Pons (tissue), 1 donor: ENCODE measurements at regions not wholly inside any gene's neighbourhood (a gene's known extent, or its start where the extent isn't known, plus 50 kb on each side); places are given as distances from the start of the nearest gene placed in this dataset.
"Not testable (repeated sequence)": the region's sequence is repeated elsewhere in the genome, so short reads cannot be mapped to it uniquely, and the experiment has no call there.

ENCODE experiments used
- DNase-seq: peaks from one replicate; pipeline ENCODE4 v3.0.0-alpha.2; 2016; ENCODE audit warnings: low spot score

DNA sequence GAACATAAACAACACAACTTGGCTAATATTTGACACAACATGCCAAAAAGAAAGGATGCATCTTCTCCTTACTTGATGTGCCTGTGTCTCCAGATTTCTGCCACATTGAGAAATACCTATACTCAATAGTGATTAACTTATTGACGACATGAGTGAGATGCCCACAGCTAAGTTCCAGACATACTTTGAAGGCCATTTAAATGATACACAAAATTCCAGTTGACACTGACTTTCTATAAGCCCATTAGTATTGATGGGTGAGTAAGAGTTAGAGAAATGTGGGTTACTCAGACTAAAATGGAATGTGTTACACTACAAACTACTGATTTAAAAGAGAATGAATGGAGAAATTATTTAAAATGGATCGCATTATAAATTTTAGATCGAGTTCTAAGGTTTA lies 838.2 kb upstream of the MGAT4C start:
- DNase-seq = no peak

DNA sequence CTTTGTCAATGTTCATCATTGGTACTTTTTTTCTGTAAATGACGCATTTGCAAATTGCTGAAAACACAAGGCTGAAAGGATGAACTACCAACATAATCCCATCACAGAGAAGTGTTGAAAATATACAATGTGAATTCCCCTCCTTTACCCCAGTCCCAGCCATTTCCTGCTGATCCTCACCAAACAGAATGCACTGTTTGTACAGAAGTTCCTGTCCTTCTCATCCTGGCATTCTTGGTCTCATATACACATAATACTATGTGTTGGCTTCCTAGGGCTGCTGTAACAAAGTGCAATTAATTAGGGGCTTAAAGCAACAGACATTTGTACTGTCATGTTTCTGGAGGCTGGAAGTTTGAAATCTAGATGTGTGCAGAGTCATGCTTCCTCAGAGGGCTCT lies 836.2 kb upstream of the MGAT4C start:
- no peak for DNase-seq

DNA sequence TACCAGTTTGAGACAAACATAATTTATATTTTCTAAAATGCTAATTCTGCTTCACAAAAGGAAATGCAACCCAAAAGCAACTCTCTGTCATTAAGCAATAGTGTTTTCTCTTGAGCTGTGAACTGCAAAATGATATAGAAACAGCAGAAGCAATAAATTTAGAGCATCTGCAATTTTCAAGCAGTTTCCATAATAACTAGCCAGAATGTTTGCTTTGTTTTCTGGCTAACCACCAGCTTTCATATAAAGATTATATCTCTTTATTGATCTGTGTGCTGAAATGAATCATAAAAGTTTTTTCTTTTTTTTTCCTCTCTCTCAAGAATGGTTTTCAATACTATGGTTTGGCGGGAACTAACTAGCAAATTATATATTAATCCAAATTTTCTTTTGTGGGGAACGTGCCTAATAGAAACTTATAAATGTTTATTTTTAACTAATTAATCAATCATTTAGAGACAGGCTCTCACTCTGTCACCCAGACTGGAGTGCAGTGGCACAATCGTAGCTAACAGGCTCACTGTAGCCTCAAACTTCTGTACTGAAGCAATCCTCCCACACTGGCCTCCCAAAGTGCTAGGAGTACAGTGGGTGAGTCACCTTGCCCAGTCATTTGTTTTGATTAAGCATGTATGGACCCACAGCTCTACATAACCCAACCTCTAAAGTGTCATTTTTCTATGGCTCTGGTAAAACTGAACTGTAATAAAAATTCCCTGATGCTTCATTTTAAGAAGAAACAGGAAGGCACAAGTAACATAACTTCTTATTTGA lies 830.1 kb upstream of the MGAT4C start:
- DNase-seq = no peak

DNA sequence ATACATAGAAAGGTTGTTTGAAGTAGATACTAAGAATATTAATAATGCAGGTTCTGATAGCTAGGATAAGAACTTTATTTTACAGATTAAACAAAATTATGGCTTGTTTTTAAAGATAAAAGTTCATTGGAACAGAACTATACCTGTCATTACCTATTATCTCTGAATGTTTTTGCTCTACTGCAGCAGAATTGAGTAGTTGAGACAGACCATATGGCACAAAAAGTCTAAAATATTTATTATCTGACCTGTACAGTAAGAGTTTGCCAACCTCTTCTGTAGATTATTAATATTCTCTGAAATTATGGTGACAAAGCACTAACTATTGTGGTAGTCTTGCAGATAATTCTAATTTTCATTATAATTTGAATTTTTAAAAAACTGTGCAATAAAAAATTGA lies 829.1 kb upstream of the MGAT4C start:
- DNase-seq = peak; percentile 5

DNA sequence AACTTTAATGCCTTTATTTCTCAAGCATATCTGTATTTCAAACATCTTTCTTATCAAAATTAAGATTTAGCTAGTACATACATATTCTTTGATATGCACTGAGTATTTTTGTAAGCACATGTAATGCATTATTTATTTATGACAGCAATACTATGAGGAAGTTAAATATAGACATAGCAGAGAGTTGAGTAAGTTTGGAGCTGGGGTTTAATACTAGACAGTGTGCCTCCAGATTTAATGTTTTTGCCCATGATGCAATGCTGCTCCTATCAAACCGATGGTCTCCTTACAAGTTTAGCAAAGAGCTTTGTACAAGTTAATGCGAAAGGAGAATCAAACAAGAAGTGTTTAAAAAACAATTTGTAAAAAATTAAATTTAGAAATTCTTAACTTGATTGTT lies 826.6 kb upstream of the MGAT4C start:
- no peak for DNase-seq

DNA sequence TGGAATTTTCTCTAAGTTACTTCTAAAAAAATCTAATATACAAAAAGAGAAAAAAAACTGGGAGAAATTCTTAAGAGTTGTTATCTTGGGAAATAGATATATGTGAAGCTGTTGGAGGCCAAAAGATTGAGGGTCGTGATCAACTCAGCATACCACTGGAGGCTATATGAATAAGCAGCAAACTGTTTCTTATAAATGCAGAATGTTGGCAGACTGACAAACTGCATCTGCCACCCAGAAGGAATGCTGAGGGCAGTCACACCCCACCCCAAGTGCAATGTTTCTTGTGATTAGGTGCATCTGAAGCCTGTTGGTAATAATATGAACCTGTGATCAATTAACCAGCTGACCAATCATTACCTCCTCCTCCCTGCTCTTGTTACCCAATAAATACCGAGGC lies 818.6 kb upstream of the MGAT4C start:
- no peak for DNase-seq

DNA sequence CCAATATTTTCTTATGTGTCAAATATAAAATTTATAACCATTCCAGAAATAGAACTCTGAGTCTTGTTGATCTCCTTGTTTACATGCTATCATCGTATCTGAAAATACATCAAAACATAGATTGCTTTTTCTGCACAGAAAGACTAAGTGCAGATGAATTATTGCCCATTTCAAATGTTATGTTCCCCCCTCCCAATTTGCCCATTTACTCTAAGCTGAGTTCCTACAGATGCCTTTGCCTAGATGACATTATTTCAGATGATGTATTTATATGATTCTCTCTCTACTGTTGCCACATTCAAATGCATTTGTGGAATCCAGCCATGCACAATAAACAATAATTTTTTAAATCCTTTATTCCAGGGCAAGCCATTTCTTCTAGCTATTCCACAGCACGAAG lies 810.1 kb upstream of the MGAT4C start:
- no peak for DNase-seq

DNA sequence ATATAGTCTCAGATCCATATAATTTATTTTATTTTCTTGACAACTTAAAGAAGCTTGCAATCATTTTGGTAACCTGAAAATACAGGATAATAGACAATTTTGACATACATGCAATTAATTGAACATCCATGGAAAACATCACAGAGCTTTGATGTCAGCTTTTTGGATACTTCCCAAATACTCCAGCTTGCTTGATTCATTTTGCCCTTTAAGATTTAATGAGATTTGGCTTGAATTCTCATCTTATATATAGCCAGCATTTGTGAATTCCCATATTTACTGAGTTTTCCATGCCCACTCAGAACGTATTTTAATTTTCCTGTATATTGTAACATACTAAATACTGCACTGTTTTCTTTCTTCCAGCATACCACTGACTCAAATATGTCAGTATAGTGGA lies 803.0 kb upstream of the MGAT4C start:
- no peak for DNase-seq

DNA sequence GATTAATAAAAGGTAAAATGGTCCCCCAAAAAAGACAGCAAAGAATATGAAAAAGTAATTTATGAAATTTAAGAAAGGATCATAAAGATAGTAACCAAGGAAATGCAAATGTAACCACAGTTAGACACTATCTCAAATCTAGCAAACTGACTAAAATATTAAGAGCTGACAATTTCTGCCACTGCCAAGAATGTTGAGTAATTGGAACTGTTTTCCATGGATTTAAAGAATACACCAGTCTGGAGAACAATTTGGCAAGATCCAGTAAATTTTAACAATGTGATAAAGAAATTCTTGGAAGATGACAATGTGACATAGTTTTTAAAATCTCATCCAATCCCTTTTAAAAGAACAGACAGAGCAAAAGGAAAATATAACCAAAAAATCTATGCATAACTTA lies 798.0 kb upstream of the MGAT4C start:
- DNase-seq = no peak

DNA sequence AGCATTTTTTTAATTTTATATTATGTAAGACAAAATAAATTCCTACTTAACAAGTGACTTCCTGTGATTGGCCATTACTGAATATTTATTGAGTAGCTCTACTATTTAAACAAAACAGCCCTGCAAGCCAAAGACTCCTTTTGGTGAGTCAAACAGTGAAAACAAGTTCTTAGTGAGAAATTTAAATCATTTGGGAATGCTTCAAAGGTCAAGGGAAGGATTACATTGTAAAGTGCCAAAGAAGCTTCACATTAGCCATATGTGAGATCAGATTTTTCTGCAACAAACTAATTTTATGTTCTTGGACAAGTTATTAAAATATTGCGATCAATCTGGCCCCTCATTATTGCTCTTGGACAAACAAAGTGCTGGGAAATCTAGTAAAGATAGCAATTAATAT lies 795.4 kb upstream of the MGAT4C start:
- peak; percentile 2 for DNase-seq

DNA sequence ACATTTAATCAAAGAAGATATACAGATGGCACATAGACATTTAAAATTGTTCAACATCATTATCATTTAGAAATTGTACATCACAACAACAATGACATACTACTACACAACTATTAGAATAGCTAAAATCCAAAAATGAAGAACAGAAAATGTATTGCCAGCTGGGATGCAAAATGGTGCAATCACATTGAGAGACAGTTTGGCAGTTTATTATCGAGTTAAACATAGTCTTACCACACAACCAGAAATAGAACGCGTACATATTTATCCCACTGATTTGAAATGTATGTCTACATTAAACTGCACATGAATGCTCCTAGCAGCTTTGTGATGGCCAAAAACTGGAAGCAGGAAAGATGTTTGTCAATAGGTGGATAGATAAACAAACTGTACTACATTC lies 791.5 kb upstream of the MGAT4C start:
- no peak for DNase-seq

DNA sequence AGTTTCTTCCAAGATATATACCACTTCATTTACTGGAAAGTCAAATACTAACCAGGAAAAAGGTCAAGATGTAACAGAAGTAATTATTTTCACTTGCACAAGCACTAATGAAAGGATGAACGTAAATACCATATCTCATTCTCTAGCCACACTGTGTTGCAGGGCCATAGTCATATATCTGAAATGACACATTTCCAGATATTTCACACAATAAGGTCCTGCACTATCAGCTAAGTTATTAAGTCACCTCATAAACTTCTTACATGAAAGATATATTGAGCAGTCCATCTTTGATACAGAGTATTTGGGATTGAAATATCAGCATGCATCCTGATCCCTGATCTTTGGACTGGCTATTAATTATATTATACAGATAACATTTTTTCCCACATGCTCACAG lies 783.3 kb upstream of the MGAT4C start:
- DNase-seq = no peak

DNA sequence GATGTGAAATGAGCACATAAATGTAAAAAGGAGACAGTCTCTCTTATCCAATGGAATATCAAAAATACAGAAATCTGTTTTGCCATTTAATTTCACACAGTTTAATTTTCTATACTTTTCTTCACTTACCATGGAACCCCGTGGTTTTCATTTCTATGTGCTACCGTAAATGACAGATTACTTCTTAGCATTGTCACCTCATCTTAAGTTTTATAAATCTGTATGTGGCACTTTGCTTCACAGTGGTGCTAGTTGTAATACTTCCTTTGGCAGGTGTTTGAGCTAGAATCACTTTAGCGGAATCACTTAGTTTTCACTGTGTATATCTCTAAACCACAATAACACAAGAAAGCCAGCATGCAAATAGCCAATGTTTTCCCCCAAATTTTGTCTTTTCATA lies 781.9 kb upstream of the MGAT4C start:
- no peak for DNase-seq

DNA sequence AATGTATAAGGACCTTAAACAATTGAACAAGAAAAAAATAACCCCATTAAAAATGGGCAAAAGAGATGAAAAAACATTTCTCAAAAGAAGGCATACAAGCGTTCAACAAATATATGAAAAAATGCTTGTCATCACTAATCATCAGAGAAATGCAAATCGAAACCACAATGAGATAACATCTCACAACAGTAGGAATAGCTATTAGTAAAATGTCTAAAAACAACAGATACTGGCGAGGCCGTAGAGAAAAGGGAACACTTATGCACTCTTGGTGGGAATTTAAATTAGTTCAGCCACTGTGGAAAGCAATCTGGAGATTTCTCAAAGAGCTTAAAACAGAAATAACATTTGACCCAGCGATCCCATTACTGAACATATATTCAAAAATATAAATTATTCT lies 769.8 kb upstream of the MGAT4C start:
- DNase-seq = no peak

DNA sequence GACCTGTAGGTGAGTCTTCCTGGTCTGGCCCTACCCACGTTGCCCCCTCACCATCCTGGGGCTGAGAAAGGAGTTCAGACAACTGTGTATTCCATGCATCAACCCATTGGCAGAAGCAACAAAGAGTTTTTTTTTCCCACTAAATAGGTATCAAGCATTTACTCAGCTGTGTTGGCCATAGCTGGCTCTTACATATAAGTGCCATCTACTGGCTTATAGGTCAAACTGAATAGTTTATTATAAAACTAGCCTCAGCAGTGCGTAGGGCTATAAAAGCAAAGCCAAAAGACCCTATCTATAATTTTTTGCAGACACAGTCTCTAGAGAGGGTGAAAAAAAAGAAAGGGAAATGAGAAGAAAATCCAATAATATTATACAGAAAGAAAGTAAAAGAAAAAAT lies 765.2 kb upstream of the MGAT4C start:
- DNase-seq = no peak

DNA sequence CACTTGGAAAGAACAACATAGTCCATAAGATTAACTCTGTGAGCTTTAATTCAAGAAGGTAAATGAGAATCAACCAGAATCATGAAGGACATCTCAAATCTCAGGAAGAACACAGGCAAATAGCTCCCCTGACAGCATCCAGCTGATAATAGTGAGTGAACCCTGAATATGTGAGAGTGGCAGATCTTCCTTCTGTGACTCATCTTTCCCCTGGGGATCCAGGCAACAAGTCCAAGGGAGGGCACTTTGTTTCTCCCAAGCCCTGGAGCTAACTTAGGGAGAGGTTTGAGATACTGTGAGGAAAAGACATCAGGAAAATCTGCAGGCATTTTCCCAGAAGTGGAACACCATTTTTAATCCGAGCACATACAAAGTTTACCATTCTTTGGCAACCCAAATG lies 763.9 kb upstream of the MGAT4C start:
- no peak for DNase-seq

DNA sequence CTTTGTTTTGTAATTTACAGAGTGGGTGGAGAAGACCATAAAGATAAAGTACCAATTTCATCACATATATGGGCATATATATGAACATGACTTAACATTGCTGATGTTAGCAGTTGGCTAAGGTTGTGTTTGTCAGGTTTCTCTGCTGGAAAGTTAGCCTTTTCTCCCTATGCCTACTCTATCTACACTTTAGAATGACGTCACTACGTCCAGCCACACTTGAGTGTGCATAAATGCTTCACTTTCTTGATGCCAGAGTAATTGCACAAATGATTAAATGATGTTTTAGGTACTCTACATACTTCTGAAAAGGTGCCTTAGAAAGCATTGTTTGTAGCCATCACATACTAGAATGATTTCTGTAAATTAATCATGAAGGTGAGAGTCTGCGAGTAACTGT lies 759.2 kb upstream of the MGAT4C start:
- no peak for DNase-seq

DNA sequence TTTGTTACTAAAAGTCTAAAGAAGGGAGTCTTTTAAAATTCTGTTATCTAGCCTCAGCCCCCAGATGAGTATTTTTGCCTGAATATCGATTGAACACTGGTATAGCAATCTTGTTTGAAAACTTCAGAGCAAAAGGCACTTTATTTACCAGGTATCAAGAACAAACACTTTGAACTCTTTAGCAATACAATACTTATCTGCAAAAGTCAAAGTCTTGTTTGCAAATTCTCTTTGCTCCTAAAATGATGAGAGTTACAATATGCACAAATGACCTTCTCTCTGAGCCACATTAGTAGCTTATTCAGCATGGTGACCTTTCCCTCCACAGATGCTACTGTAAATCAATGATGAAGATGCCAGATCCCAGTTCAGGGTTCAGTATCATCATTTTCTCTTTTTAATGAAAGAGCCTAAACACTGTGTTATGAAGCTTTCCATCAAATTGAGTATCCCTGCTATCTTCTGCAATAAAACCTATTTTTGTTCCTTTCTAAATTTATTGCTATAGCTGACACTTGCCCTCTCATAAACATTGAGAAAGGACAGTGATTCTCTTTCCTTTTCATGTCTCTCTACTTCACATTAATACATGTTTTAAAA lies 752.7 kb upstream of the MGAT4C start:
- no peak for DNase-seq

DNA sequence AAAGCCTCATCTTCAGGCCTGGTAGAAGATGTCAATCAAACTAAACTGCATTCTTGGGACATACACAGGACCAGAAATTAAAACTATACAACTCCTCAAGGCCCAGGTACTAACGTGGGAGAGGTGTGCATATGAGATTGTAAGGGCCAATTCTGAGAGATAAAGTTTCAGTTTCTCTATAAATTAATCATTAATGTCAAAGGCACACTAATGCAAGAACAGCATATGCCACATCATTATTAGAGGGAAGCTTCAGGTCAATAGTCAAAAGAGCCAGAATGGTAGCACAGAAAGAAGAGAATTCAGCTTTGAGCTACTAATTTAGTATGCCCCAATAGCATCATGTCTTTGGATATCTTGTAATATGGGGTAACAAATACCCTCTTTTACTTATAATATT lies 744.9 kb upstream of the MGAT4C start:
- DNase-seq = no peak

DNA sequence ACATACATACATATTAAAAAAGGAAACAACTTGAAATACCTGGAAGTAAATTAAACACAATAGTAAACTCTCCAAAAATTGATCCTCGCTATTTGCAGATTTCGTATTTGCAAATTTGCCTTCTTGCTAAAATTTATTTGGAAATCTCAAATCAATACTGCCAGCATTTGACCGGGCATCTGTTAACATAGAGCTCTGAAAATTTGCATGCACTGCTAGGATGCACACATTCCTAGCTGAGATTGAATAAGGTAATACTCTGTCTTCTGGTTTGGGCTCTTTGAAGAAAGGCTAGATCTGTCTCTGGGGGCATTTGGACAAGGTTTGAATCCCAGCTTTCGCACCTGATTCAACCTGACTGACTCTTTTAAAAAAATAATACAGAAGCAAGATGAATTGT lies 729.1 kb upstream of the MGAT4C start:
- DNase-seq = no peak

DNA sequence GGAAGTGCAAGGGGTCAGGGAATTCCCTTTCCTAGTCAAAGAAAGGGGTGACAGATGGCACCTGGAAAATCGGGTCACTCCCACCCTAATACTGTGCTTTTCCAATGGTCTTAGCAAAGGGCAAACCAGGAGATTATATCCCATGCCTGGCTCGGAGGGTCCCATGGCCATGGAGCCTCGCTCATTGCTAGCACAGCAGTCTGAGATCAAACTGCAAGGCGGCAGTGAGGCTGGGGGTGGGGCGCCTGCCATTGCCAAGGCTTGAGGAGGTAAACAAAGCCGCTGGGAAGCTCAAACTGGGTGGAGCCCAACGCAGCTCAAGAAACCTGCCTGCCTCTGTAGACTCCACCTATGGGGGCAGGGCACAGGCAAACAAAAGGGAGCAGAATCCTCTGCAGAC lies 714.4 kb upstream of the MGAT4C start:
- not testable (repeated sequence) for DNase-seq

DNA sequence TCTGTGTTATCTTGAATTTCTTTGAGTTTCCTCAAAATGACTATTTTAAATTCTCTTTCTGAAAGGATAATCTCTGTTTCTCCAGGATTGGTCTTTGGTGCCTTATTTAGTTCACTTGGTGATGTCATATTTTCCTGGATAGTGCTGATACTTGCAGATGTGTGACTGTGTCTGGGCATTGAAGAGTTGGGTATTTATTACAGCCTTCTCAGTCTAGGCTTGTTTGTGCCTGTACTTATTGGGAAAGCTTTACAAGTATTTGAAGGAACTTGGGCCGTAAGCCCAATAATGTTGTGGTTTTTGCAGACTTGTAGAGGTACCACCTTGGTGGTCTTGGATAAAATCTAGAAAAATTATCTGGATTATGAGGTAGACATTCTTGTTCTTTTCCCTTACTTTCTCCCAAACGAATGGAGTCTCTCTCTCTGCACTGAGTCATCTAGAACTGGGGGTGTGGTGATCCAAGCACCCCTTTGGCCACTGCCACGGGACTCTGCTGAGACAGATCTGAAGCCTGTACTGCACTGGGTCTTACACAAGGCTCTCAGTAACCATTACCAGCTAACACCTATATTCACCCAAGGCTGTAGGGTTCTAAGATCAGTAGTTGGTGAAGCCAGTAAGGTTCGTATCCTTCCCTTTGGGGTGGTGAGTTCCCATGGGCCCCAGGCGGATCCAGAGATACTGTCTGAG lies 703.7 kb upstream of the MGAT4C start:
- DNase-seq = no peak

DNA sequence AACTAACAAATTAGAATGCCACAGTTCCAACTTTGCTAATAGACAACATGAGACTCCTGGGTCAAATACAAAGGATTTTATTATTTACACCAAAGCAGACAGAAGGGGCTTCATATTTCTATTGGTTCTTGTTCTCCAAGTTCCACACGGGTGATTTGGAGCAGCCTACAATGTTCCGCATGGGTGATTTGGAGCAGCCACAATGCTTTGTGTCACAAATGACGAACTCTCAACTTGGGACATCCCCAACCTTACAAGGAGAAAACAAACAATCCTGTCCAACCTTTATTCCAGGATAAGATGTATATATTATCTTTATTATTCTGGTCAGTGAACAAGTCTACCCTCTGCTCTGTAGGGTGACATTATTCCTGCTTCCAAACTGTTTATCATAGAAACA lies 694.3 kb upstream of the MGAT4C start:
- DNase-seq = no peak

DNA sequence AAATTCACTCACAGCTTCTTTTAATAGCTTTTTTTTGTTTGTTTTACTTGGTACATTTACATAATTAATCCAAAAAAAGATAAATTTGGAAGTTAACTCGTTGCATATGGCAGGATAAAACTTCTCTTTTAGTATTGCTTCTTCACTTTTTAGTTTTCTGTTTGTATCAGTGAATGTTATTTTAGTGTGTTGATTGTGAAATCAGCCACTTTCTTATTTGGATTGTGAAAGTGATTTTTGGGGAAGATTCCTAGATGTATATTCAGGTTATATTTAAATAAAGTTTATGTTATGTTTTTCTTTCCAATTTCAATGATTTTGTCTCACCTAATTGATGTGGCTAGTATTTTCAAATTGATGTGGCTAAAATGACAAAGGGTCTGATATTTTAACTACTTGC lies 693.9 kb upstream of the MGAT4C start:
- DNase-seq = no peak
